ENCODE measurements at regions not wholly inside any gene's neighbourhood (a gene's known extent, or its start where the extent isn't known, plus 50 kb on each side); places are given as distances from the start of the nearest gene placed in this dataset.

DNA sequence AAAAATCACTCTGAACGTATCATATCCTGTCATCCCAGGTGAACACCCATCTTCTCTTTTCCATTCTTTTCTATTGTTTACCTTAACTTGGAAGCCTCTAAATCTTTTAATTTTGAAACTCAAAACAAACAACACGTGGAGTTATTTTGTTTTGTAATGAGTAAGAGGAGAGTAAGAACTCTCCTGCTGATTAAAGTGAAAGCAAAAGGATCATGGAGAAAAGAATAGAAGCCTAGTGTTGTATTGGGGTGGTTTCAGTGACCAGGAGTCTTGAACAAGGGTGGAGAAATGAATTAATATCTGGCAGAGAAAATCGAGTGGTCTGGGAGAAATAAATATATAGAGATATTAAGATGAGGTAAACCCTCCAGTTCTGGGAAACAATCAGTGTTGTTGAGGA, 237.4 kb upstream of the UGT8 start:
- TF ChIP-seq, protein P1, sequence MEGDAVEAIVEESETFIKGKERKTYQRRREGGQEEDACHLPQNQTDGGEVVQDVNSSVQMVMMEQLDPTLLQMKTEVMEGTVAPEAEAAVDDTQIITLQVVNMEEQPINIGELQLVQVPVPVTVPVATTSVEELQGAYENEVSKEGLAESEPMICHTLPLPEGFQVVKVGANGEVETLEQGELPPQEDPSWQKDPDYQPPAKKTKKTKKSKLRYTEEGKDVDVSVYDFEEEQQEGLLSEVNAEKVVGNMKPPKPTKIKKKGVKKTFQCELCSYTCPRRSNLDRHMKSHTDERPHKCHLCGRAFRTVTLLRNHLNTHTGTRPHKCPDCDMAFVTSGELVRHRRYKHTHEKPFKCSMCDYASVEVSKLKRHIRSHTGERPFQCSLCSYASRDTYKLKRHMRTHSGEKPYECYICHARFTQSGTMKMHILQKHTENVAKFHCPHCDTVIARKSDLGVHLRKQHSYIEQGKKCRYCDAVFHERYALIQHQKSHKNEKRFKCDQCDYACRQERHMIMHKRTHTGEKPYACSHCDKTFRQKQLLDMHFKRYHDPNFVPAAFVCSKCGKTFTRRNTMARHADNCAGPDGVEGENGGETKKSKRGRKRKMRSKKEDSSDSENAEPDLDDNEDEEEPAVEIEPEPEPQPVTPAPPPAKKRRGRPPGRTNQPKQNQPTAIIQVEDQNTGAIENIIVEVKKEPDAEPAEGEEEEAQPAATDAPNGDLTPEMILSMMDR (IDR thresholded peaks at IDR 0.05), result no peak

DNA sequence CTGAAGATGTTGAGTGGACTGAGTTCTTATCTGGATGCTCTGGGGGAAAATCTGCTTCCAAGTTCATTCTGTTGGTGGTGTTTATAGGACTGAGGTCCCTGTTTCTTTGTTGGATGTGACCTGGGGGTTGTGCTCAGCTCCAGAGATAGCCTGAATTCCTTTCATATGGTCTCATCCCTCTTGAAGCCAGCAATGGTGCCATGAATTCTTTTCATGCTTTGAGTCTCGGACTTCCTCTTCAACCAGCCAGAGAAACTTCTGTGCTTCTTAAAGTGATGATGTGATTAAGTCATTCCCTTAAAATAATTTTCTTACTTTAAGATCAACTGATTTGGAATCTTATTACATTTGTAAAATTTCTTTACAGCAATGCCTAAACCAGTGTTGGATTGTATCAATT, 233.8 kb upstream of the UGT8 start:
- TF ChIP-seq, protein P1 (IDR thresholded peaks at IDR 0.05), result no peak

DNA sequence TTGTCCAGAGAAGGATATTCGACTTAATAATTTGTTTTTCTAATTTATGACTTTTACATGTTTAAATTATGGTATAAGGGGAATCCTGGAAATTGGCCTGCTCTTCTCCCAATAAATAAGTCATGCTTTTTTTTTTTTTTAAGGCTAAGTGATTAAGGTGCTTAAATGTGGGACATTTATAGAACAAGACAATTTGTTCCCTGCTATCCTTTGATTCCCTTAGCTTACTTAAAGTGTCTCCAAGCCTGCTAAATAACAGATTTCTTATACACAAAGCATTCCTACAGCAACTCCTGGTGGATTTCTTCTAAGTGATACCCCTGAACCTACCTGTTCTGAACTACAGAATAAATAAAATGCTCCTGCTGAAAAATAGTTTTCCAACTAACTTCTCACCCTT, 233.0 kb upstream of the UGT8 start:
- TF ChIP-seq, protein P1 (IDR thresholded peaks at IDR 0.05), result no peak

DNA sequence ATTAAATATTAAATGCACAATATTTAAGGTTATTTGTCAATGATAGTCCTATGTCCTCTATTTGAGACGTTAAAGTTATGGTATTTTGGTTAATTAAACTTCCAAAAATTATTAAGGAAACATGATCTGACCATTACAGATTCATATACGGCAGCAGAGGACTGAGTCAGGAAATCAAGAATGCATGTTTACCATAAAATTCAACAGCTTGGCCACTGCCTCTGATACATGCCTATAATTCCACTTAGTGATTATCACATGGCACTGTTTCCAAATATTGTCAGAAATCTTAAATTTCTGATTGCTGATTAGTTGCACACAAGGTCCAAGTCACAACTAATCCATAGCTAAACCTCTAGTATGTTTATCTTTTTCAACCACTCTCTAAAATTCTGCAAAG, 232.2 kb upstream of the UGT8 start:
- TF ChIP-seq, protein P1 (IDR thresholded peaks at IDR 0.05), result no peak

DNA sequence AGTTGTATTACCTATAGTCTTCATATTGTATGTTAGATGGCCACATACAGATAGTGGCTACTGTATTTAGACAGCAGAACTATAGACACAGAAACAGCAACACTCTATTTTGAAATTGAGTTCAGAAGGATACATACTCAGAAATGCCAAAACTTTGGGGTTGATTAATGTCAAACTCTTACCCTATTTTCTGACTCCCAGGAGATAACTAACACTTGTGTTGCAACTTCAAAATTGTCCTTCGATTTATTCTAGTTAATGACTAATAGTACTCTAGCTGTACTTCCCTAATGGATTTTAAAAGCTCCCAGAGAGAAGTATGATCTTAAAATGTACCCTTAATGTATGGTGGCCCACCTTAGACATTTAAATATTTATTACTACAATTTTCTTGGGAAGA, 229.9 kb upstream of the UGT8 start:
- TF ChIP-seq, protein P1 (IDR thresholded peaks at IDR 0.05), result no peak

DNA sequence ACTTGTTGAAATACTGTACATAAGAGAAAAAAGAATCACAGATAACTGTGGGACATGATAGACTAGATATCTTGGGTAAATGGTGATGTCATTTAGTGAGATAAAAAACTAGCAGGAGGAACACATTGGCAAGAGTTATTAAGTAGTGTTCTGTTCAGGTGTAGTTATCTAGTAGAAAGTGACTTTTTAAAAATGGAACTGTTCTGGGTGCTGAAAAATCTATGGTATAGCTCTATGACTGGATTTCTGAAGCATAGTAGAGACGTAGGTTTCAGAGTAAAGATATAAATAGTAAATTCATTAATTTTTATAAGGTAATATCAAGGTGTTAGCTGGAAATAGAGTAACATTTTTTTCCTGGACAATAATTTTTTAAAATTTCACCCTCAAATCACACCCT, 225.1 kb upstream of the UGT8 start:
- TF ChIP-seq, protein P1 (IDR thresholded peaks at IDR 0.05), result no peak

DNA sequence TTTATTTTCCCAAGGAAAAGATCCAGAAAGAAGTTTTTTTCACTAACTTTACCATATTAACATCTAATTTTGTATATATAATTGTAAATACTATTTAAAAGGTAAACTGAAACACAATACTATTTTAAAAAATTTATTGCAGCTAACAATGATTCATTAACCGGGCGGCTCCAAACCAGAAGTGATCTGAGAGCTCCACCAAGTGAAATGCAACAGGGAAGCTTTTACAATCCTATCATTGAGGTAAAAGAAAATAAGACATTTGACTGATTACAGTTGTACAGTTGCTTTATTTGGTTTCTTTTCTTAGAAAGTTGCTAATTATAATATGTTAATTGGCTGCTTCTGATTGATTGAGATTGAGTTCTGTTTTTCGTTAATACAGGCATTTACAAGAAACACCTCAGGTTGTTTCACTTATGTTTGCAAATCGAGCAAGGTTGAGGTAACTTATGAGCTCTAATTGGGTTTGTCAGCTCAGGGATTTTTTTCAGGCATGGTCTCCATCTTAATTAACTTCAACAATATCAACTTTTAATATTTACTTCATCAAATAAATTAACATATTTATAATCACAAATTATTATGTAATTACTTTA, 220.2 kb upstream of the UGT8 start:
- TF ChIP-seq, protein P1 (IDR thresholded peaks at IDR 0.05), result peak; percentile 78

DNA sequence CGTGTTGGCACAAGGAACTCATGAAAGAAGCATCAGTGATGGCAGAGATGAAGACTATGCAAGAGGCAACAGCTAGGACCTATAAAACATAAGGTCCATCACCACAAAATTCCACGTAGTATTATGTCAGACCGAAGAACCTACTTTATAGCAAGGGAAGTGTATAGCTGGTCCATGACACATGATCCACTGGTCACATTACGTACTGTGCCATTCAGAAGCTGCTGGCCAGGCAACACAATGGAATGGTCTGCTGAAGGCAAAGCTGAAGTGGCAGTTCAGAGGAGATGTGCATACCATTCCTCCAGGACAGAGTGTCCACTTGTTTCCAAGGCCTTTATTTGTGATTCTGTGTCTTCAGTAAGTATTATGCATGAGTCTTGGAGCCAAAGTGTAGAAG, 215.5 kb upstream of the UGT8 start:
- TF ChIP-seq, protein P1 (IDR thresholded peaks at IDR 0.05), result no peak
